Mesenteric fat pad (tissue), 1 donor: ENCODE measurements at regions not wholly inside any gene's neighbourhood (a gene's known extent, or its start where the extent isn't known, plus 50 kb on each side); places are given as distances from the start of the nearest gene placed in this dataset.

Experiments used
- DNase-seq: peaks from one replicate; pipeline ENCODE4 v3.0.0-alpha.2; 2020; ENCODE audit warnings: low spot score
- donor health status: DM: yes; HTN: yes; CAD: no.

GRCh38 chr6:92538275-92538674 lies 881.1 kb downstream of the EPHA7 start:
- DNase-seq: no peak

- no peak for DNase-seq
Observed at GRCh38 chr6:92534109-92534508, 885.2 kb downstream of the EPHA7 start.

- DNase-seq: no peak
Observed at GRCh38 chr6:92522589-92522988, 896.8 kb downstream of the EPHA7 start.

- no peak for DNase-seq
Observed at GRCh38 chr6:92521553-92521952, 897.8 kb downstream of the EPHA7 start.

GRCh38 chr6:92510137-92510536 lies 909.2 kb downstream of the EPHA7 start:
- DNase-seq: no peak

- DNase-seq: no peak
Observed at GRCh38 chr6:92507552-92507951, 911.8 kb downstream of the EPHA7 start.

- DNase-seq: no peak
Observed at GRCh38 chr6:92504509-92504908, 914.9 kb downstream of the EPHA7 start.

- DNase-seq: no peak
Observed at GRCh38 chr6:92497281-92497680, 922.1 kb downstream of the EPHA7 start.

GRCh38 chr6:92496527-92496926 lies 922.8 kb downstream of the EPHA7 start:
- no peak for DNase-seq

- DNase-seq: no peak
Observed at GRCh38 chr6:92495242-92495641, 924.1 kb downstream of the EPHA7 start.

- DNase-seq: no peak
Observed at GRCh38 chr6:92485487-92485886, 933.9 kb downstream of the EPHA7 start.

- DNase-seq: no peak
Observed at GRCh38 chr6:92479831-92480230, 939.5 kb downstream of the EPHA7 start.

- no peak for DNase-seq
Observed at GRCh38 chr6:92473056-92473455, 946.3 kb downstream of the EPHA7 start.

GRCh38 chr6:92469186-92469828 lies 950.1 kb downstream of the EPHA7 start:
- DNase-seq: no peak

- no peak for DNase-seq
Observed at GRCh38 chr6:92468066-92468465, 951.3 kb downstream of the EPHA7 start.

- DNase-seq: no peak
Observed at GRCh38 chr6:92460133-92460532, 959.2 kb downstream of the EPHA7 start.

- DNase-seq: no peak
Observed at GRCh38 chr6:92459606-92460005, 959.8 kb downstream of the EPHA7 start.

GRCh38 chr6:92446052-92446451 lies 973.3 kb downstream of the EPHA7 start:
- no peak for DNase-seq

GRCh38 chr6:92433911-92434310 lies 985.4 kb downstream of the EPHA7 start:
- no peak for DNase-seq

GRCh38 chr6:92431502-92431901 lies 987.9 kb downstream of the EPHA7 start:
- no peak for DNase-seq

GRCh38 chr6:92428448-92428847 lies 990.9 kb downstream of the EPHA7 start:
- no peak for DNase-seq

GRCh38 chr6:92427453-92427852 lies 991.9 kb downstream of the EPHA7 start:
- DNase-seq: no peak

- no peak for DNase-seq
Observed at GRCh38 chr6:92415656-92416055, 1003.7 kb downstream of the EPHA7 start.

GRCh38 chr6:92408350-92408749 lies 1011.0 kb downstream of the EPHA7 start:
- no peak for DNase-seq
